SK-N-SH treated with all-trans-retinoic acid at 6 μM for 48 hours (cell line): ENCODE measurements at regions not wholly inside any gene's neighbourhood (a gene's known extent, or its start where the extent isn't known, plus 50 kb on each side); places are given as distances from the start of the nearest gene placed in this dataset.
"Not testable (repeated sequence)": the region's sequence is repeated elsewhere in the genome, so short reads cannot be mapped to it uniquely, and the experiment has no call there.

ENCODE experiments used
- ATAC-seq: fragments of 200-7000 bp; cut with Tn5 transposase; 3 replicates; pipeline ENCODE4 v1.9.1; 2020; ENCODE audit warnings: mild to moderate bottlenecking, moderate library complexity
- ARNTL ChIP-seq: fragments of 450-650 bp; formaldehyde crosslinking; IDR thresholded peaks from 2 replicates; pipeline ENCODE4 v1.5.0; 2020; ENCODE audit warnings: low read depth, mild to moderate bottlenecking, moderate library complexity, borderline replicate concordance
- BACH2 ChIP-seq: fragments of 250-450 bp; sonication (Bioruptor Pico); IDR thresholded peaks from 2 replicates; pipeline ENCODE4 v1.9.0; 2021; ENCODE audit warnings: mild to moderate bottlenecking, borderline replicate concordance
- CSDC2 ChIP-seq: fragments of 250-450 bp; sonication (Bioruptor Pico); IDR thresholded peaks from 2 replicates; pipeline ENCODE4 v1.5.0; 2020; ENCODE audit warnings: mild to moderate bottlenecking, moderate library complexity
- ESRRG ChIP-seq: fragments of 250-450 bp; sonication (Bioruptor Pico); IDR thresholded peaks from 2 replicates; pipeline ENCODE4 v1.6.1; 2021; ENCODE audit warnings: mild to moderate bottlenecking
- GLIS3 ChIP-seq: fragments of 250-450 bp; sonication (Bioruptor Pico); IDR thresholded peaks from 2 replicates; pipeline ENCODE4 v1.5.0; 2020; ENCODE audit warnings: mild to moderate bottlenecking, moderate library complexity
- ISL1 ChIP-seq: fragments of 250-450 bp; sonication (Bioruptor Pico); IDR thresholded peaks from 2 replicates; pipeline ENCODE4 v2.1.2; 2022; ENCODE audit warnings: mild to moderate bottlenecking, moderate library complexity
- OSR1 ChIP-seq: fragments of 250-450 bp; sonication (Bioruptor Pico); IDR thresholded peaks from 2 replicates; pipeline ENCODE4 v1.8.0; 2022; ENCODE audit warnings: moderate library complexity, mild to moderate bottlenecking, inconsistent platforms
- PPARA ChIP-seq: fragments of 250-450 bp; sonication (Bioruptor Pico); IDR thresholded peaks from 2 replicates; pipeline ENCODE4 v1.5.0; 2020; ENCODE audit warnings: mild to moderate bottlenecking, borderline replicate concordance
- RARB ChIP-seq: fragments of 250-450 bp; sonication (Bioruptor Pico); IDR thresholded peaks from 2 replicates; pipeline ENCODE4 v1.8.0; 2021; ENCODE audit warnings: mild to moderate bottlenecking, moderate library complexity
- SNAI2 ChIP-seq: fragments of 250-450 bp; sonication (Bioruptor Pico); IDR thresholded peaks from 2 replicates; pipeline ENCODE4 v1.5.0; 2020; ENCODE audit warnings: mild to moderate bottlenecking, moderate library complexity
- TCF4 ChIP-seq: fragments of 250-450 bp; sonication (Bioruptor Pico); IDR thresholded peaks from 2 replicates; pipeline ENCODE4 v1.8.0; 2021; ENCODE audit warnings: mild to moderate bottlenecking, moderate library complexity, borderline replicate concordance
- TOX ChIP-seq: fragments of 250-450 bp; sonication (Bioruptor Pico); IDR thresholded peaks from 2 replicates; pipeline ENCODE4 v1.8.0; 2021; ENCODE audit warnings: mild to moderate bottlenecking, moderate library complexity, borderline replicate concordance
- ZC3H10 ChIP-seq: fragments of 250-450 bp; sonication (Bioruptor Pico); IDR thresholded peaks from 2 replicates; pipeline ENCODE4 v1.5.1; 2021; ENCODE audit warnings: mild to moderate bottlenecking, moderate library complexity
- ZFP3 ChIP-seq: fragments of 250-450 bp; sonication (Bioruptor Pico); IDR thresholded peaks from 2 replicates; pipeline ENCODE4 v1.5.0; 2020; ENCODE audit warnings: mild to moderate bottlenecking, moderate library complexity
- ZFP30 ChIP-seq: fragments of 450-650 bp; formaldehyde crosslinking; IDR thresholded peaks from 2 replicates; pipeline ENCODE4 v1.5.0; 2022; ENCODE audit warnings: mild to moderate bottlenecking, moderate library complexity
- ZNF565 ChIP-seq: fragments of 450-650 bp; formaldehyde crosslinking; conservative IDR thresholded peaks from 2 replicates; pipeline ENCODE4 v1.5.0; 2020; ENCODE audit warnings: low read depth, mild to moderate bottlenecking, moderate library complexity
- ZNF70 ChIP-seq: fragments of 450-650 bp; formaldehyde crosslinking; IDR thresholded peaks from 2 replicates; pipeline ENCODE4 v1.5.0; 2020; ENCODE audit warnings: mild to moderate bottlenecking, moderate library complexity
- ZNF8 ChIP-seq: fragments of 450-650 bp; formaldehyde crosslinking; IDR thresholded peaks from 2 replicates; pipeline ENCODE4 v1.5.0; 2020; ENCODE audit warnings: mild to moderate bottlenecking, moderate library complexity
- TF ChIP-seq, protein P1 (sequence below): fragments of 250-450 bp; sonication (Bioruptor Pico); IDR thresholded peaks from 2 replicates; pipeline ENCODE4 v1.8.0; 2020; ENCODE audit warnings: mild to moderate bottlenecking, moderate library complexity, borderline replicate concordance
- TF ChIP-seq, protein P2 (sequence below): fragments of 250-450 bp; sonication (Bioruptor Pico); IDR thresholded peaks from 2 replicates; pipeline ENCODE4 v1.5.1; 2021; ENCODE audit warnings: mild to moderate bottlenecking, moderate library complexity
- TF ChIP-seq, protein P3 (sequence below): fragments of 250-450 bp; sonication (Bioruptor Pico); IDR thresholded peaks from 2 replicates; pipeline ENCODE4 v1.5.0; 2020; ENCODE audit warnings: mild to moderate bottlenecking, moderate library complexity
- TF ChIP-seq, protein P4 (sequence below): fragments of 250-450 bp; sonication (Bioruptor Pico); IDR thresholded peaks from 2 replicates; pipeline ENCODE4 v1.5.1; 2020; ENCODE audit warnings: low read depth, mild to moderate bottlenecking, moderate library complexity
- TF ChIP-seq, protein P5 (sequence below): fragments of 250-450 bp; sonication (Bioruptor Pico); IDR thresholded peaks from 2 replicates; pipeline ENCODE4 v1.8.0; 2021; ENCODE audit warnings: low read depth, mild to moderate bottlenecking, moderate library complexity, borderline replicate concordance

DNA sequence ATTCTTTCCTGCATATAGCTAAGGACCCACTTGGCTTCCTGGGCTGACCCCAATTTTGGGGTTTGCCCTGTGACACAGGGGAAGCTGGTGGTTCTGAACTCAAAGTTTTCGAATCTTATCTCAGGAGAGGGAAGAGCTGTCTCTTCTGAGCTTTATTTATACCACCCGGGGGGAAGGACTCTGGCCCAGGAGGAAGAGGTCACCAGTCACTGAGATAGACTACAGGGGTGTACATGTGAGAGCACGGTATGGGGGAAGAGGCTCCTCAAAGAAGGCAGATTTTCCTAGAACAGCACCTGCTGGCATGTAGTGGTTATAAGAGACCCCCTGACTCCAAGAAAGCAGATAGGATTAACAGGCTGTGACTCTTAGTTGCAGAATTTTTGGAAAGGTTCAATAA, 101.8 kb upstream of the ELMO1 start:
- no peak for ATAC-seq
- TF ChIP-seq, protein P1, sequence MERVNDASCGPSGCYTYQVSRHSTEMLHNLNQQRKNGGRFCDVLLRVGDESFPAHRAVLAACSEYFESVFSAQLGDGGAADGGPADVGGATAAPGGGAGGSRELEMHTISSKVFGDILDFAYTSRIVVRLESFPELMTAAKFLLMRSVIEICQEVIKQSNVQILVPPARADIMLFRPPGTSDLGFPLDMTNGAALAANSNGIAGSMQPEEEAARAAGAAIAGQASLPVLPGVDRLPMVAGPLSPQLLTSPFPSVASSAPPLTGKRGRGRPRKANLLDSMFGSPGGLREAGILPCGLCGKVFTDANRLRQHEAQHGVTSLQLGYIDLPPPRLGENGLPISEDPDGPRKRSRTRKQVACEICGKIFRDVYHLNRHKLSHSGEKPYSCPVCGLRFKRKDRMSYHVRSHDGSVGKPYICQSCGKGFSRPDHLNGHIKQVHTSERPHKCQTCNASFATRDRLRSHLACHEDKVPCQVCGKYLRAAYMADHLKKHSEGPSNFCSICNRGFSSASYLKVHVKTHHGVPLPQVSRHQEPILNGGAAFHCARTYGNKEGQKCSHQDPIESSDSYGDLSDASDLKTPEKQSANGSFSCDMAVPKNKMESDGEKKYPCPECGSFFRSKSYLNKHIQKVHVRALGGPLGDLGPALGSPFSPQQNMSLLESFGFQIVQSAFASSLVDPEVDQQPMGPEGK (CRISPR knock-in tag), result no peak
- TF ChIP-seq ARNTL (no peak), RARB (no peak), SNAI2 (no peak), ESRRG (no peak), OSR1 (no peak), ZNF70 (CRISPR knock-in tag) (no peak), ZNF8 (CRISPR knock-in tag) (no peak), ZFP30 (CRISPR knock-in tag) (no peak), ZFP3 (CRISPR knock-in tag) (no peak), GLIS3 (no peak), ZC3H10 (CRISPR knock-in tag) (no peak), TOX (CRISPR knock-in tag) (no peak)
- TF ChIP-seq, protein P2, sequence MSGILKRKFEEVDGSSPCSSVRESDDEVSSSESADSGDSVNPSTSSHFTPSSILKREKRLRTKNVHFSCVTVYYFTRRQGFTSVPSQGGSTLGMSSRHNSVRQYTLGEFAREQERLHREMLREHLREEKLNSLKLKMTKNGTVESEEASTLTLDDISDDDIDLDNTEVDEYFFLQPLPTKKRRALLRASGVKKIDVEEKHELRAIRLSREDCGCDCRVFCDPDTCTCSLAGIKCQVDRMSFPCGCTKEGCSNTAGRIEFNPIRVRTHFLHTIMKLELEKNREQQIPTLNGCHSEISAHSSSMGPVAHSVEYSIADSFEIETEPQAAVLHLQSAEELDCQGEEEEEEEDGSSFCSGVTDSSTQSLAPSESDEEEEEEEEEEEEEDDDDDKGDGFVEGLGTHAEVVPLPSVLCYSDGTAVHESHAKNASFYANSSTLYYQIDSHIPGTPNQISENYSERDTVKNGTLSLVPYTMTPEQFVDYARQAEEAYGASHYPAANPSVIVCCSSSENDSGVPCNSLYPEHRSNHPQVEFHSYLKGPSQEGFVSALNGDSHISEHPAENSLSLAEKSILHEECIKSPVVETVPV (CRISPR knock-in tag), result no peak

DNA sequence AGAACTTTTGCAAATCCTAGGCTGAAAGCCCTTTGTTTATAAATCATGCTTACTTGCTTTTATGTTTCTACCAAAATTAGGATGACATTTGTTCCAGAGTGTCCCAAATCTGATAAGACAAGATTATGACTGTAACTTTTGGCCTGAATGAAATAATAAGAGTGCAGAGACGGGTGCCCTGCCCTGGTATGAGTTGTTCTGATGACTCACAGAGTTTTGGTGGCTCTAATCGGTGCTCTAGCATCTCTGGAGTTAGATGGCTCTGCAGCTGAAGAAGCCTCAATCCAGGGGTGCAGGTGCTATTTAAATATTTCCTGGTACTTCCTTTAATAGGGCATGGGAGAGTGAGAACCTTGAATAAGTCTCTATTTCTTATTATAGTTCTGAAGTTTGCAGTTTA, 102.2 kb upstream of the ELMO1 start:
- ATAC-seq, result no peak
- no peak for TF ChIP-seq ZNF70 (CRISPR knock-in tag)
- no peak for TF ChIP-seq ZNF565
- TF ChIP-seq ZC3H10 (CRISPR knock-in tag), result no peak
- no peak for TF ChIP-seq TCF4 (CRISPR knock-in tag)
- no peak for TF ChIP-seq ARNTL
- TF ChIP-seq BACH2, result no peak
- TF ChIP-seq ZFP30 (CRISPR knock-in tag), result no peak
- no peak for TF ChIP-seq TOX (CRISPR knock-in tag)
- TF ChIP-seq ZNF8 (CRISPR knock-in tag), result no peak

DNA sequence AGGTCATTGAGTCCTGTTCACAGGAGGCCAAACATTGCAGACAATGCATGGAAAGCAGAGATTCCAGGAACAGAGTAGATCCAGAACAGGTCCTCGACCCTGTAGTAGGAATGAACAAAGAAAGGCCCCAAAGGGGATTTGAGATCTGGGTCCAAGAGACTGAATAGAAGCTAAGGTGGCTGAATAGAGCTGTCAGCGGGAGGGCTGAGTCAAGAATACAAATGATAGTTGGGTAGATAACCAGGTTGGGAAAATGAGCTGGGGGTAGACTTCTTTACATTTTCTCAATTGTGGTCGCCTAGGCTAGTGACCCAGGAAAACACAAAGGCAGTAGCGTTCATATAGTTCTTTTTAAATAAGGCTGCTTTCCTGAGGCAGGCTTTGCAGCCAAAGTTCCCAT, 103.4 kb upstream of the ELMO1 start:
- ATAC-seq, result no peak
- TF ChIP-seq, protein P3, sequence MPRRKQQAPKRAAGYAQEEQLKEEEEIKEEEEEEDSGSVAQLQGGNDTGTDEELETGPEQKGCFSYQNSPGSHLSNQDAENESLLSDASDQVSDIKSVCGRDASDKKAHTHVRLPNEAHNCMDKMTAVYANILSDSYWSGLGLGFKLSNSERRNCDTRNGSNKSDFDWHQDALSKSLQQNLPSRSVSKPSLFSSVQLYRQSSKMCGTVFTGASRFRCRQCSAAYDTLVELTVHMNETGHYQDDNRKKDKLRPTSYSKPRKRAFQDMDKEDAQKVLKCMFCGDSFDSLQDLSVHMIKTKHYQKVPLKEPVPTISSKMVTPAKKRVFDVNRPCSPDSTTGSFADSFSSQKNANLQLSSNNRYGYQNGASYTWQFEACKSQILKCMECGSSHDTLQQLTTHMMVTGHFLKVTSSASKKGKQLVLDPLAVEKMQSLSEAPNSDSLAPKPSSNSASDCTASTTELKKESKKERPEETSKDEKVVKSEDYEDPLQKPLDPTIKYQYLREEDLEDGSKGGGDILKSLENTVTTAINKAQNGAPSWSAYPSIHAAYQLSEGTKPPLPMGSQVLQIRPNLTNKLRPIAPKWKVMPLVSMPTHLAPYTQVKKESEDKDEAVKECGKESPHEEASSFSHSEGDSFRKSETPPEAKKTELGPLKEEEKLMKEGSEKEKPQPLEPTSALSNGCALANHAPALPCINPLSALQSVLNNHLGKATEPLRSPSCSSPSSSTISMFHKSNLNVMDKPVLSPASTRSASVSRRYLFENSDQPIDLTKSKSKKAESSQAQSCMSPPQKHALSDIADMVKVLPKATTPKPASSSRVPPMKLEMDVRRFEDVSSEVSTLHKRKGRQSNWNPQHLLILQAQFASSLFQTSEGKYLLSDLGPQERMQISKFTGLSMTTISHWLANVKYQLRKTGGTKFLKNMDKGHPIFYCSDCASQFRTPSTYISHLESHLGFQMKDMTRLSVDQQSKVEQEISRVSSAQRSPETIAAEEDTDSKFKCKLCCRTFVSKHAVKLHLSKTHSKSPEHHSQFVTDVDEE (CRISPR knock-in tag), result no peak
- no peak for TF ChIP-seq ARNTL
- no peak for TF ChIP-seq TOX (CRISPR knock-in tag)
- no peak for TF ChIP-seq CSDC2 (CRISPR knock-in tag)
- no peak for TF ChIP-seq ISL1 (CRISPR knock-in tag)
- no peak for TF ChIP-seq TCF4 (CRISPR knock-in tag)
- no peak for TF ChIP-seq BACH2
- no peak for TF ChIP-seq OSR1
- TF ChIP-seq, all 23 proteins: peak for 0

DNA sequence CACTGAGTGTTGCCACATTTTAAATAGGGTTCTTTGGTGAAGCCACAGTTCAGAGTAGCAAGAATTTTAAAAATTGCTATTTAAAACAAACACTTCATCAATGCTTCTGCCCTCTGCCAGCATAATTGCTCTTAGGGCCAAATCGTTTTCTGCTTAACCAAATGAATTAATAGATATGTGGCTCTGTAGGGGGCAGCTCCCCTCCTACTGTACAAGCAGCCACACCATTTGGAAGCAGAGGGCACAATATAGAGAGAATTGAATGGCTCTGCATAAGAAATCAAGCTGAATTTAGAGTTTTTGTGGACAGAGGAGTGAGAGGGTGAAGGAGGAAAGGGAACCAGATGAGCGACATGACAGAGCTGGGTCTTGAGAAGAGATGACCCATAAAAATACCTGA, 103.8 kb upstream of the ELMO1 start:
- not testable (repeated sequence) for ATAC-seq

DNA sequence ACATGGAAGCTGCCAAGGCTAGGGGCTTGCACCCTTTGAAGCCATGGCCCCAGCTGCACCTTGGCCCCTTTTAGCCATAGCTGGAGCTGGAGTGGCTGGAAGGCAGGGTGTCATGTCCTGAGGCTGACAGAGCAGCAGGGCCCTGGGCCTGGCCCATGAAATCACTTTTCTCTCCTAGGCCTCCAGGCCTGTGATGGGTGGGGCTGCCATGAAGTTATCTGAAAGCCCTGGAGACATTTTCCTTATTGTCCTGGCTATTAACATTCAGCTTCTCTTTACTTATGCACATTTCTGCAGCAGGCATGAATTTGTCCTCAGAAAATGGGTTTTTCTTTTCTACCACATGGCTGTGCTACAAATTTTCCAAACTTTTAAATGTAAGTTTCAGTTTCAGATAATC, 106.9 kb upstream of the ELMO1 start:
- no peak for TF ChIP-seq ZC3H10 (CRISPR knock-in tag)
- TF ChIP-seq CSDC2 (CRISPR knock-in tag), result no peak
- TF ChIP-seq, protein P4, sequence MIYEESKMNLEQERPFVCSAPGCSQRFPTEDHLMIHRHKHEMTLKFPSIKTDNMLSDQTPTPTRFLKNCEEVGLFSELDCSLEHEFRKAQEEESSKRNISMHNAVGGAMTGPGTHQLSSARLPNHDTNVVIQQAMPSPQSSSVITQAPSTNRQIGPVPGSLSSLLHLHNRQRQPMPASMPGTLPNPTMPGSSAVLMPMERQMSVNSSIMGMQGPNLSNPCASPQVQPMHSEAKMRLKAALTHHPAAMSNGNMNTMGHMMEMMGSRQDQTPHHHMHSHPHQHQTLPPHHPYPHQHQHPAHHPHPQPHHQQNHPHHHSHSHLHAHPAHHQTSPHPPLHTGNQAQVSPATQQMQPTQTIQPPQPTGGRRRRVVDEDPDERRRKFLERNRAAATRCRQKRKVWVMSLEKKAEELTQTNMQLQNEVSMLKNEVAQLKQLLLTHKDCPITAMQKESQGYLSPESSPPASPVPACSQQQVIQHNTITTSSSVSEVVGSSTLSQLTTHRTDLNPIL (CRISPR knock-in tag), result no peak
- TF ChIP-seq PPARA (CRISPR knock-in tag), result no peak
- no peak for TF ChIP-seq ARNTL
- TF ChIP-seq TCF4 (CRISPR knock-in tag), result no peak
- TF ChIP-seq, protein P3 (CRISPR knock-in tag), result no peak
- no peak for TF ChIP-seq BACH2
- no peak for TF ChIP-seq ZNF8 (CRISPR knock-in tag)
- TF ChIP-seq, protein P5, sequence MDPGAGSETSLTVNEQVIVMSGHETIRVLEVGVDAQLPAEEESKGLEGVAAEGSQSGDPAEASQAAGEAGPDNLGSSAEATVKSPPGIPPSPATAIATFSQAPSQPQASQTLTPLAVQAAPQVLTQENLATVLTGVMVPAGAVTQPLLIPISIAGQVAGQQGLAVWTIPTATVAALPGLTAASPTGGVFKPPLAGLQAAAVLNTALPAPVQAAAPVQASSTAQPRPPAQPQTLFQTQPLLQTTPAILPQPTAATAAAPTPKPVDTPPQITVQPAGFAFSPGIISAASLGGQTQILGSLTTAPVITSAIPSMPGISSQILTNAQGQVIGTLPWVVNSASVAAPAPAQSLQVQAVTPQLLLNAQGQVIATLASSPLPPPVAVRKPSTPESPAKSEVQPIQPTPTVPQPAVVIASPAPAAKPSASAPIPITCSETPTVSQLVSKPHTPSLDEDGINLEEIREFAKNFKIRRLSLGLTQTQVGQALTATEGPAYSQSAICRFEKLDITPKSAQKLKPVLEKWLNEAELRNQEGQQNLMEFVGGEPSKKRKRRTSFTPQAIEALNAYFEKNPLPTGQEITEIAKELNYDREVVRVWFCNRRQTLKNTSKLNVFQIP, result no peak
- no peak for TF ChIP-seq GLIS3
- no peak for TF ChIP-seq OSR1
- TF ChIP-seq, all 23 proteins: peak for 0
- no peak for ATAC-seq
